ENCODE measurements at regions not wholly inside any gene's neighbourhood (a gene's known extent, or its start where the extent isn't known, plus 50 kb on each side); places are given as distances from the start of the nearest gene placed in this dataset.

DNA sequence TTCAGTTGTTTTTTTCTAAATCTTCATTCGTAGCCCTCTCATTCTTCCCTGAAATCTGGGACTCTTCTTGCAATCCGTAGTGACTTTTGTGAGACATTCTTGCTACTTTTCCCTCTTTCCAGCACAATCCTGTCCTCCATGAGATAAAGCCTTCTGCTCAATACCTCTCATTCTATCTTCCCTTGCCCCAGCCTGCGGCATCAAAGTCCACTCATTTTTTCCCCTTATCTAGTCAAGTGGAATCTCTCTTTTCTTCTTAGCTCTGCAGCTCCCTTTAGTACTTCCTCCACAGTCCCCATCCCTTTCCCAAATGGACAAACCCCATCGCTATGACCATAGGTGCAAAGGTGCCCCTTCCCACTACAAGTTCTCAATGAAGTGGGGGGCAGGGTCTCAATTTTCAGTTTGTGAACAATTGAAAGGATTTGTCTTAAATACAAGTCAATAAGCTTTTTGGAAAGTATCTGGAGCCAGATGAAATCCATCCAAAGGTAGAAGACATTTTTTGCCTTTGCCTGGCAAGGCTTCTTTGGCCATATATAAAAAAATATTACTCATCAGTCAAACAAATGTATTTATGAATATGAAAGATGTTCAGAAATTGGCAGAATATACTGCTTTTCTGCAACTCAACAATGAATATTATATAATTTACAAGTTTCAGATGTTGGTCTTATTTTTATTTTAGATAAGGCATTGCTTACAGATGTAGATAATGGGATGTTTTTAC is 179.4 kb downstream of the SNAPC1 start:
- DNase-seq (ENCODE audit: low read depth) = no peak

GRCh38 chr14:61948376-61948775 is 186.2 kb downstream of the SNAPC1 start:
- DNase-seq (ENCODE audit: low read depth) = no peak

DNA sequence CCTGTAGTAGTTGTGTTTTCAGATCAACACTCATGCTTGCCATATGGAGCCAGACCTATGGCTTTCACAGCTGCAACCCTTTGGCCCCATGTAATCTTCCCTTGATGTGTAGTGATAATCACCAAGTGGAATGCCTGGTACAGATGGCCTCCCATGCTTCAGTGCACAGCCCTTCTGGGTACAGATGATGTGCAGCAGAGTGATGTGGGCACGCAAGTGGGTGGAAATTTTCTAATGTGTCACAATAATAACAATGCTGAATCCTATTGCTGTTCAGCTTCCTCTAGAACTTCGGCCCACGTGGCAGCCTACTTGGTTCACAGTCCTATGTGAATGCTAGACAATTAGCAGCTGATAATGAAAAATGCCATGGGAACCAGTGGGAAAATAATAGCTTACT is 188.1 kb downstream of the SNAPC1 start:
- DNase-seq (ENCODE audit: low read depth) = no peak

GRCh38 chr14:61953602-61954001 is 191.4 kb downstream of the SNAPC1 start:
- no peak for DNase-seq (ENCODE audit: low read depth)

- no peak for DNase-seq (ENCODE audit: low read depth)
Observed at GRCh38 chr14:61954306-61954705, 192.1 kb downstream of the SNAPC1 start.

DNA sequence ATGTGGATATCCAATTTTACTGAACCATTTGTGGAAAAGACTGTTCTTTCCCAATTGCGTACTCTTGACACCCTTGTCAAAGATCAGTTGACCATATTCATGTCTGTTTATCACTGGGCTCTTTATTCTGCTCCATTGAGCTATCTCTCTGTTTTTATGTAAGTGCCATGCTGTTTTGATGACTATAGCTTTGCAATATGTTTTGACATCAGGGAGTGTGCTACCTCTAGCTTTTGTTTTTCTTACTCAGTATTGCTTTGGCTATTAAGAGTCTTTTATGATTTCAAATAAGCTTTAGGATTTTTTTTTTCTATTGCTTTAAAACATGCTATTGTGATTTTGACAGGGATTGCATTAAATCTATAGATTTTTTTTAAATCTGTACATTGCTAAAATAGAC is 194.3 kb downstream of the SNAPC1 start:
- DNase-seq (ENCODE audit: low read depth) = no peak

- DNase-seq (ENCODE audit: low read depth) = no peak
Observed at GRCh38 chr14:61959348-61959747, 197.1 kb downstream of the SNAPC1 start.

DNA sequence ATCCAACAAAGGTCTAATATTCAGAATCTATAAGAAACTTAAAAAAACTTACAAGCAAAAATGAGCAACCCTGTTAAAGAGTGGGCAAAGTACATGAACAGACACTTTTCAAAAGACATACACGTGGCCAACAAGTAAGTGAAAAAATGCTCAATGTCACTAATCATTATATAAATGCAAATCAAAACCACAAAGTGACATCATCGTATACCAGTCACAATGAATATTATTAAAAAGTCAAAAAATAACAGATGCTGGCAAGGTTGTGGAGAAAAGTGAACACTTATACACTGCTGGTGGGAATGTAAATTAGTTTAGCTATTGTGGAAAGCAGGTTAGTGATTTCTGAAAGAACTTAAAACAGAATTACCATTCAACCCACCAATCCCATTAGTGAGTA is 199.1 kb downstream of the SNAPC1 start:
- DNase-seq (ENCODE audit: low read depth) = no peak

DNA sequence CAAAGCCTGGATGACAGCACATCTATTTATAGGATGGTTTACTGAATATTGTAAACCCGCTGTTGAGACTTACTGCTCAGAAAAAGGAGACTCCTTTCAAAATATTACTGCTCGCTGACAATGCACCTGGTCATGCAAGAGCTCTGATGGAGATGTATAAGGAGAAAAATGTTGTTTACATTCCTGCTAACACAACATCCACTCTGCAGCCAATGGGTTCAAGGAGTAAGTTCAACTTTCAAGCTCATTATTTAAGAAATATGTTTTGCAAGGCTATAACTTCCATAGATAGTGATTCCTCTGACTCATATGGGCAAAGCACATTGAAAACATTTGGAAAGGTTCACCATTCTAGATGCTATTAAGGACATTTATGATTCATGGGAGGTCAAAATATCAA is 201.7 kb downstream of the SNAPC1 start:
- DNase-seq (ENCODE audit: low read depth) = no peak

- DNase-seq (ENCODE audit: low read depth) = peak; percentile 78
Observed at GRCh38 chr14:61965030-61965745, 203.0 kb downstream of the SNAPC1 start.

DNA sequence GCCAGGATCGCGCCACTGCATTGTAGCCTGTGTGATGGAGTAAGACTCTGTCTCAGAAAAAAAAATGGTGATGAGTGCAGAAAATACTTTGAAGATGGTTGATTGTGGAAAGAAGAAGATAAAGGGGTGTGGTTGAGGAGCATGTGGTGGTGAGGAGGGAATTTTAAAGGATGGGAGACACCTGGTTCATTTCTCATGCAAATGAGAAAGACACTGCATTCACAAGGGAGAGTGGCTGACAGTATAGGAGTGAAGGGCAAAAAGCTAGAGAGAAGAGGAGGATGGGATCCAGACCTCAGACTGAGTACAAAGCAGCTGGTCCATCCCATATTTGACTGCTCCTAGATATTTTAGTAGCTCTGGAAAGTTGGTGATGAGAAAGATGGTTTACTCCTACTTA is 206.0 kb downstream of the SNAPC1 start:
- no peak for DNase-seq (ENCODE audit: low read depth)

GRCh38 chr14:61972711-61973110 is 210.5 kb downstream of the SNAPC1 start:
- DNase-seq (ENCODE audit: low read depth) = peak; percentile 21

- peak; percentile 70 for DNase-seq (ENCODE audit: low read depth)
Observed at GRCh38 chr14:61973981-61974380, 211.8 kb downstream of the SNAPC1 start.

DNA sequence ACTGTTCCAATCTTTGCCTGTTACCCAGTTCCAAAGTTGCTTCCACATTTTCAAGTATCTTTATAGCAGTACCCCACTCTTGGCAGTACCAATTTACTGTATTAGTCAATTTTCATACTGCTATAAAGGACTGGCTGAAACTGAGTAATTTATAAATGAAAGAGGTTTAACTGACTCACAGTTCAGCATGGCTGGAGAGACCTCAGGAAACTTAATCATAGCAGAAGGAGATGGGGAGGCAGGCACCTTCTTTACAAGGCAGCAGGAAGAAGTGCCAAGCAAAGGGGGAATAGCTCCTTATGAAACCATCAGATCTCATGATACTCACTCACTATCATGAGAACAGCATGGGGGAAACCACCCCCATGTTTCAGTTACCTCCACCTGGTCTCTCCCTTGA is 215.0 kb downstream of the SNAPC1 start:
- DNase-seq (ENCODE audit: low read depth) = peak; percentile 36

GRCh38 chr14:61988240-61988639 is 226.0 kb downstream of the SNAPC1 start:
- DNase-seq (ENCODE audit: low read depth) = no peak

GRCh38 chr14:61992139-61992538 is 229.9 kb downstream of the SNAPC1 start:
- DNase-seq (ENCODE audit: low read depth) = peak; percentile 24

DNA sequence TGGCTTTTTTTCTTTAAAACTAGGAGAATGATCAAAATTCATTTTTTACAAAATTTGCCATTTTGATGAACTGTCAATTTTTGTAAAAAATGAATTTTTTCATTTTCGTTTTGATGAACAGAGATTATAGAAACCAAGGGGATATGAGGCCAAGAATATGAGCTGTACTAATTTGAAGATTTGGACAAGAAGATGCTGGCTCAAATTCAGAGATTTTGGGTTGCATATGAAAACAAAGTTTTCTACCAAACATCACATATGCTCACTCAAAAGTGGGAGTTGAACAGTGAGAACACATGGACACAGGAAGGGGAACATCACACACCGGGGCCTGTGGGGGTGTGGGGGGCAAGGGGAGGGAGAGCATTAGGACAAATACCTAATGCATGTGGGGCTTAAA is 230.7 kb downstream of the SNAPC1 start:
- no peak for DNase-seq (ENCODE audit: low read depth)

GRCh38 chr14:61994589-61994988 is 232.4 kb downstream of the SNAPC1 start:
- no peak for DNase-seq (ENCODE audit: low read depth)

DNA sequence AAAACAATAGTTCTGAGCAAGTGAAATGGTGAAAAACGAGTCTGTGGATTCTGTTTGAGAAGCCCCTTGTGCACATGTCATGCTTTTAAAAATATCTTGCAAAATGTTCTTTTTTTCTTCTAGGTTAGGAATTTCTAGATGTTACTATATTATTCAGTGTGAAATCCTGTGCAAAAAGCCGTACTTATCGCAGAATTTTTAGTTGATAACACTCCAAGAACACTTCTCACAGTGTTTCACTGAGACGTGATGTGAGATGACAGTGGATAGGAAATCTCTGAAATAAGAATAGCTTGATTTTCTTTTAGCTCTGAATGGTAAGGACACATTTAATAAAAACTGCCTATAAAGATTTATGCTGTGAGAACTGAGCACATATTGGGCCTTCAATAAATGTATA is 234.5 kb downstream of the SNAPC1 start:
- DNase-seq (ENCODE audit: low read depth) = no peak

- no peak for DNase-seq (ENCODE audit: low read depth)
Observed at GRCh38 chr14:61997161-61997560, 234.9 kb downstream of the SNAPC1 start.

DNA sequence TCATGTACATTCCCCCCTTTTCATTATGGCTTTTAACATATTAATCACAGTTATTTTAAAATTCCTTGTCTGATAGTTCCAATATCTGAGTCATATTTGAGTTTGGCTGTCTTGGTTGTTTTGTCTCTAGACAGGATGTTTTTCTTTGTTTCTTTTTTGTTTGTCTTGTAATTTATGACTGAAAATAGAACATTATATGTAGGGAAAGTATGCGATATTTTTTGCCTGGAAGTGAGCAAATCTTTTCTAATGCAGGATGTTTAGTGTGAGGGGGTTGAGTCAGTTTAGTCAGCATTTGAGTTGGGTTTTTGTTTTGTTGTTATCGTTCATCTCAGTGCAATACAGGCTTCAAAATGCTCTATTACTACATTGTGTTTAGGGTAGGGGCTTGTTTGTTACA is 239.7 kb downstream of the SNAPC1 start:
- no peak for DNase-seq (ENCODE audit: low read depth)

DNA sequence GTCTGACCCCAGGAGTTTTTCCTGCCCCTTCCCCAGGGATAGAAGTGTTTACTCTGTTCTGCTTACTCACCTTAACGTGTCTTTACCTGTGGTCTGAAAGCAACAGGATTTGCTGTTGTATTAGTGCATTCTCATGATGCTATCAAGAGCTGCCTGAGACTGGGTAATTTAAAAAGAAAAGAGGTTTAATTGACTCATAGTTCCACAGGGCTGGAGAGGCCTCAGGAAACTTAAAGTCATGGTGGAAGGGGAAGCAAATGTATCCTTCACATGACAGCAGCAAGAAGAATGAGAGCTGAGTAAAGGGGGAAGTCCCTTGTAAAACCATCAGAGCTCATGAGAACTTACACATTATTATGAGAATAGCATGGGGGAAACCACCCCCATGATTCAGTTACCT is 240.4 kb downstream of the SNAPC1 start:
- DNase-seq (ENCODE audit: low read depth) = peak; percentile 58

DNA sequence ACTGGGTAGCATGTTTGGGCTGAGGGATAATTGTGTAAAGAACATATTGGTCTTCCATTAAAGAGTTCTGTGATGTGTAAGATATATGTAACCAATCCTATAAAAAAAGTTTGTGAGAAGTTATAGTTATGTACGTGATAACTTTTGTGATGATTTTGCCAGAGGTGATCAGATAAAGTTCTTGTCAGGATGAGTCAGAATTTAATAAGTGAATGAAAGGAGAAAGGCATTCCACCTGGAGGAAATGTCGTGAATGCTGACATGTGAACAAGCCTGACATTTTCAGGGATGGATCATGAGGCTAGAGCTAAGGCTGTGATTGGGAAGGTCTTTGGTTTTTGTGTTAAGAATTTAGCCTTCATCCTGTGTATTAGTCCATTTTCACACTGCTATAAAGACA is 241.5 kb downstream of the SNAPC1 start:
- DNase-seq (ENCODE audit: low read depth) = peak; percentile 19
